ENCODE measurements at regions not wholly inside any gene's neighbourhood (a gene's known extent, or its start where the extent isn't known, plus 50 kb on each side); places are given as distances from the start of the nearest gene placed in this dataset.

GRCh38 chr10:33396279-33396678, 61.8 kb upstream of the NRP1 start:
- no peak for DNase-seq (ENCODE audit: low read depth)
- in situ Hi-C loops (cut with HindIII; ENCODE audit: low pct_unique_long_range_greater_than_20kb, low sequenced_read_pairs): no loop called here

GRCh38 chr10:33395201-33395600, 60.7 kb upstream of the NRP1 start:
- in situ Hi-C loops (cut with HindIII; ENCODE audit: low pct_unique_long_range_greater_than_20kb, low sequenced_read_pairs): no loop called here

GRCh38 chr10:33392706-33393105, 58.2 kb upstream of the NRP1 start:
- no peak for DNase-seq (ENCODE audit: low read depth)
- in situ Hi-C loops (cut with HindIII; ENCODE audit: low pct_unique_long_range_greater_than_20kb, low sequenced_read_pairs): no loop called here

More at GRCh38 chr10:33395201-33395600, 60.7 kb upstream of the NRP1 start:
- no peak for DNase-seq (ENCODE audit: low read depth)

GRCh38 chr10:33391611-33392465, 57.4 kb upstream of the NRP1 start:
- no peak for DNase-seq (ENCODE audit: low read depth)
- in situ Hi-C loops (cut with HindIII; ENCODE audit: low pct_unique_long_range_greater_than_20kb, low sequenced_read_pairs): no loop called here

- no peak for DNase-seq (ENCODE audit: low read depth)
- in situ Hi-C loops (cut with HindIII; ENCODE audit: low pct_unique_long_range_greater_than_20kb, low sequenced_read_pairs): no loop called here
These were observed 55.6 kb upstream of the NRP1 start for GRCh38 chr10:33390046-33390445.

- in situ Hi-C loops (cut with HindIII; ENCODE audit: low pct_unique_long_range_greater_than_20kb, low sequenced_read_pairs): no loop called here
- no peak for DNase-seq (ENCODE audit: low read depth)
These were observed 54.3 kb upstream of the NRP1 start for GRCh38 chr10:33388785-33389184.

GRCh38 chr10:33388382-33388781, 53.9 kb upstream of the NRP1 start:
- in situ Hi-C loops (cut with HindIII; ENCODE audit: low pct_unique_long_range_greater_than_20kb, low sequenced_read_pairs): no loop called here

GRCh38 chr10:33387720-33388119, 53.3 kb upstream of the NRP1 start:
- in situ Hi-C loops (cut with HindIII; ENCODE audit: low pct_unique_long_range_greater_than_20kb, low sequenced_read_pairs): no loop called here

More at GRCh38 chr10:33388382-33388781, 53.9 kb upstream of the NRP1 start:
- no peak for DNase-seq (ENCODE audit: low read depth)

GRCh38 chr10:33386926-33387325, 52.5 kb upstream of the NRP1 start:
- DNase-seq (ENCODE audit: low read depth): no peak
- in situ Hi-C loops (cut with HindIII; ENCODE audit: low pct_unique_long_range_greater_than_20kb, low sequenced_read_pairs): no loop called here

More at GRCh38 chr10:33387720-33388119, 53.3 kb upstream of the NRP1 start:
- no peak for DNase-seq (ENCODE audit: low read depth)

- no peak for DNase-seq (ENCODE audit: low read depth)
- in situ Hi-C loops (cut with HindIII; ENCODE audit: low pct_unique_long_range_greater_than_20kb, low sequenced_read_pairs): no loop called here
These were observed 51.2 kb upstream of the NRP1 start for GRCh38 chr10:33385686-33386085.

GRCh38 chr10:33385015-33385414, 50.5 kb upstream of the NRP1 start:
- in situ Hi-C loops (cut with HindIII; ENCODE audit: low pct_unique_long_range_greater_than_20kb, low sequenced_read_pairs): no loop called here
- DNase-seq (ENCODE audit: low read depth): no peak

Data from Caki2 (cell line).